ENCODE measurements at regions not wholly inside any gene's neighbourhood (a gene's known extent, or its start where the extent isn't known, plus 50 kb on each side); places are given as distances from the start of the nearest gene placed in this dataset.
A peak's percentile ranks its signal among the peaks of the same experiment; 100 is the strongest.

- DNase-seq: no peak
These were observed 181.3 kb upstream of the USP24 start for GRCh38 chr1:55396381-55396891.

- no peak for DNase-seq
These were observed 173.8 kb upstream of the USP24 start for GRCh38 chr1:55388960-55389359.

DNA sequence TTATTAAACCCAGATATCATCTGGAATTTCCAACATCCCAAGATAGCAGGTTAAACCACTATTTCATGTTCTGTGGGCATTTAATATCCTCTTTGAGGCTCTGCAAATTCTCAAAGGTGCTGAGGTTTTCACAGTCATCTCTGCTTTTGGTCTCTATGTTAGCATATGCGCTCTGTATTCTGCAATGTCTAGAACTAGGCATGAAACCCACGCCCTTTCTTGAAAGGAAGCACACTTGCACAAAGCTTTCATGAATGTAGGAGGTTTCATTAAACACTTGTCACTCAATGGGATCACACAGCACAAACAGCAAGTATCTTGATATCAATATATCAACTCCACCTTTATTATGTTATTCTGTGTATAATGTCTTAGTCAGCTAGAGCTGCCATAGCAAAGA is 172.0 kb upstream of the USP24 start:
- DNase-seq: no peak

DNA sequence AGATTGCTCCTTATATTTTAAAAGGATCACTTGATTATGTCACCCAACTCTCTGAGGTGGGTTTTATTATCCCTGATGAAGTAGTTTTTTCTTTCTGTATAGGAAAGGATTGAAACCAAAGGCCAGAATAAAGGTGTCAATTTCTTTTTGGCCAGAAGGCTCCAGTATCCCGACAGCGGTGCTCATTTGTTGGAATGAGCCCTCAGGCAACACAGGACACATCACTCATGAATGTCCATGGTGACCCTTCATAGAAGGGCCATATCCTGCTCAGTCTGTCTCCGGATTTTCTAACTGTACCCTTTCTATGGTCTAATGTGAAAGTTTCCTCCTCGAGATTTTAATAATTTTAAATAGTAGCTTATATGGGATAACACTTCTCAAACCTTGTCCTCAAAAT is 171.3 kb upstream of the USP24 start:
- no peak for DNase-seq

DNA sequence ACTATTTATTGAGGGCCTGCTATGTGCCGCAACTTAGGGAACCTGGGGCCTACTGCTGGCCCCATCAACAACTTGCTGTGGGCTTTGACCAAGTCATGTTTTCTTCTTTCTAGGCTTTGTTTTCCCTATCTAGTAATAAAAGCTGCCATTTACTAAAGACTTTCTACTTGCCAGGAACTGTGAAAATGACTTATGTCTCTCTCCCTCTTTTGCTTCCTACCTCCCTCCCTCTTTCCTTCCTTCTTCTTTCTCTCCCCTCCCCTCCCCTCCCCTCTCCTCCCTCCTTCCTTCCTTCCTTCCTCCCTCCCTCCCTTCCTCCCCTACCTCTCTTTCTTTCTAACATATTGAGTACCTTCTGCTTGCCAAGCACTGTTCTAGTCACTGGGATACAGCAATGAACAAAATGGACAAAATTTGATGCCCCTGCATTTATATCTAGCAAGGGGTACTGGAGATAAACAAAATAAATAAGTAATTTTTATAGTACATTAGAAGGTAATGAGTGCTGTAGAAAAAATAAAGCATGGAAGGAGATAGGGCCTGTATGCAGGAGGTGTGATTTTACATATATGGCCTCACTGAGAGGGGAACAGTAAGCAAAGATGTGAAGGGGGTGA is 170.3 kb upstream of the USP24 start:
- no peak for DNase-seq

- no peak for DNase-seq
These were observed 169.5 kb upstream of the USP24 start for GRCh38 chr1:55384637-55385036.

DNA sequence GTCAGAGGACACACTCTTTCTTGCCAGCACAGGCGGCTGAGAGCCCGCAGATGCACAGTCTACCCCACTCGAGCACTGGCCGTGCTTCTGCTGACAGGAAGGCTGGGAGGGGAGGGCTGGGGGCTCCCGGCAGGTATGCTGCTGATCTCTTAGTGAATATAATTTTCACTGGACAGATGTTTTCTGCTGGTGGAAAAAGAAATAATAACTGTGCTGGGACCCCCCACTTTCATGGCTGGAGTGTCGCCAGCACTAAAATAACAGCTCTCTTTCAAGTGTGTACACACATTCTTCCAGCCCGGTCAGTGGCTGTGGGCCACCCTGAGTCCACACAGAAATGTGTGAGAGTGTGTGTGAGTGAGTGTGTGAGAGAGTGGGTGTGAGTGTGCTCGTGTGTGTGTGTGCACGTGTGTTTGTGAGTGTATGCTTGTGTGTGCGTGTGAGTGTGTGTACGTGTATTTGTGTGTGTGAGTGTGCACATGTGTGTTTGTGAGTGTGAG is 167.7 kb upstream of the USP24 start:
- DNase-seq: no peak

DNA sequence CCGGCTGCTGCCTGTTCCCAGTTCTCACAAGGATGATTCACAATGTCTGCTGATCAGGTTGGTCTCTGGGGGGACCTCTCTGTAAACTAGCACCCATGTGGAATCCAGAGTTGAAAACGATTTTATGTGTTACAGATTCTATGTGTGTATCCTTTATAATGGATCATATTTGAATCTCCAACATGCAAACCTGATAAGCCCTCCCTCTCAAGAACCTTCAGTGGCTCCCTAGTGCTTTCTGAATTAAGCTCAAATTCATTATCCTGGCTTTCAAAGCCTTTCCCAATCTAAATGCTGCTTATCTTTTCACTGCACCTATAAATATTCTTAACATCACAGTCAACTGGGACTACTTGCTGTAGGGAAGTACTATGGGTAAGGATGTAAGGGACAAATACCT is 166.8 kb upstream of the USP24 start:
- no peak for DNase-seq

GRCh38 chr1:55381491-55381890 is 166.3 kb upstream of the USP24 start:
- DNase-seq: no peak

- DNase-seq: no peak
These were observed 165.3 kb upstream of the USP24 start for GRCh38 chr1:55380355-55380970.

DNA sequence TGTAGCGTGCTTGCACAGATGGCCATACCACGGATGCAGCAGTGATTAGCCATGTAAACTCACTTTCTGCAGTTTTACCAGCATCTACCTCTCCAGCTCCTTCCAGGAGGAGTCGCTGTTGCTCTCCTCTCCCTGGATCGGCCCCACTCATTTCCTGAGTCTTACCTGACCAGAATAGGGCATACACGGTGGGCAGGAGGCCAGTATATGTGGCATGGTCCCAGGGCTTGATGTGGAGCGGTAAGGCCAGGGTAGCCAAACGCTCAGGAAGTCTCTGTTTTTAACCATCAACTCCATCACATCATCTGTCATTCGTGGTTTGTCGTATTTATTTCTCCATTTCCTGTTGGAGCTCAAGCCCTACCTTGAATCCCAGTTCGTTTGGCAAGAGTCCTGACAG is 163.4 kb upstream of the USP24 start:
- peak in 2 of 56 donors; percentile 2 to 5 for DNase-seq

DNA sequence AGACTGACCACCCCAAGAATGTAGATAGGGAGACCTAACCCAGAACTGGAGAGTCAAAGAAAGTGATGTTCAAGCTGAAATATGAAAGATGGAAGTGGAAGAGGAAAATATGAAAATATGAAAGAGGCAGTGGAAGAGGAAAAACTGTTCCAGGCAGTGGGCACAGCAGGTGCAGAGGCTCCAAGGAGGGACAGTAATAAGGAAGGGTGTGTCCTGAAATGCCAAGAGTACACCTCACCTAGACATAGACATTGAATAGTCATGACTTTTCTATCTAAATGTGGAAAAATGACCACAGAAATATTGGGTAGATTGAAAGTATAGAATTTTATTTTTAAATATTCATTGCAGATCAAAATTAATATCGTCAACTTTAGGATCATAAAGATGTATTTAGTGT is 161.7 kb upstream of the USP24 start:
- DNase-seq: no peak

DNA sequence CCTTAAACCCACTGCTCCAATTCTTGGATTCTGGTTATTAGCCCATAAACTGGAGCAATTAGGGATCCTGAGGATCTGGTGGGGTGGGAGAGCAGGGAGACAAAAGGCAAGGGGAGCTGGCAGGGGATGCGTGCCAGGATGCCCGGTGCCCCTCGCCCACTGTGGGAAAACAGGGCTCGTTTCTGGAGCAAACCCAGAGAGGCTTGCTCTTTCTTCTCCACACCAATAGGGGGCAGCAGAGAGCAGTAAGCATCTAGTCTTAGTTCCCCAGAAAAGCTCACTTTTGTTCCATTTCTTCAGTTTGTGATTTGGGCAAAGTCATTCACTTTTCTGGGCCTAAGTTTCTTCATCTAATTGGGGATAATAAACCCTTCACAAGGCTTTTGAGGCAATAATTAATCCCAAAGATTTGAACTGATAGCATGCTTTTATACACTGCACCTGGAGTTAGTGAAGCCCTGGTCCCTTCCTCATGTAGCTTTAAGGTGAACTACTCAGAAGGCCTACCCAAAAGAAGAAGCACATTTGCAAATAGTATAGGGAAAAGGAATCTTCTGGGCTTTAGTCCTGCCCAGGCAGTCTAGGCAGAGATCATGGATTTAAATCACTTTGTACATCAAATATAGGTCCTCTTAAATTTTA is 160.6 kb upstream of the USP24 start:
- DNase-seq: peak in 33 of 56 donors; percentile 6 to 71 (median 30)

DNA sequence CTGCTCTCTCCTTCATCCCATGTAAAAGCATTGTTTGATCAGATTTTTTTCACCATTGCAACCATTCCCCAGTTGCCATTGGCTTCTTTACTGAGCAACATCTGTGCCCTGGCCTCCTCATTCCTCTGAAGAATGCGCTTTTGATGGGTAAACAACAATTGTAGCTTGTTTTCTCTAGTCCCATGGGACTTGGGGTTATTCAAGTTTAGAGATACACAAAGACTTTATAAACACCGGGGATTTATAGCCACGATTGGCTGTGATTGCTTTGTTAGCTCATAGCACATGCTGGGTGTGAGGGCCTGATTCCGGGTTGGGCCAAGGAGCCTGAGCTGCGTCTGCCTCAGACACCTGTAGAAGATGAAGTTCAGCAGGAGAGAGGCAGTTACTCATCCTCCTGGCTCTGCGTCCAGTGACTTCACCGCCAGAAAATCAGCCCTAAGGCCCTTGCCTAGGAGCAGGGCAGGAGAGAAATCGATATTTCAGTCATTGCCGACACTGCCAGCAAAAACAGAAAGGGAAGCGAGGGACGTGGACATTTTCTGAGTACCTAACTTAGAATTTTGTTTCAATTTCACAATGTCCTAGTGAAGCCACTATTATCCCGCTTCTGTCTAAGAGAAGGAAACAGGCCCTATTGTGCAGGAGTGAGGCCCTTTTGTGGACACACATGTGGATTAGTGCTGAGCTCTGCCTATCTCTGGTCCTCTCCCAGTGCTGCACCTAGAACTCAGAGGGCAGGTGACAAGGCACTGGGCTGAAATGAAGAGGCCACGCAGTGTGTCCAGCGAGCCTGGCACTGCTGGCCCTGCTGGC is 159.8 kb upstream of the USP24 start:
- DNase-seq: peak in 46 of 56 donors; percentile 15 to 84 (median 51)

GRCh38 chr1:55374216-55374615 is 159.1 kb upstream of the USP24 start:
- DNase-seq: peak in 5 of 56 donors; percentile 6 to 61 (median 22)

- no peak for DNase-seq
These were observed 154.3 kb upstream of the USP24 start for GRCh38 chr1:55369474-55369873.

DNA sequence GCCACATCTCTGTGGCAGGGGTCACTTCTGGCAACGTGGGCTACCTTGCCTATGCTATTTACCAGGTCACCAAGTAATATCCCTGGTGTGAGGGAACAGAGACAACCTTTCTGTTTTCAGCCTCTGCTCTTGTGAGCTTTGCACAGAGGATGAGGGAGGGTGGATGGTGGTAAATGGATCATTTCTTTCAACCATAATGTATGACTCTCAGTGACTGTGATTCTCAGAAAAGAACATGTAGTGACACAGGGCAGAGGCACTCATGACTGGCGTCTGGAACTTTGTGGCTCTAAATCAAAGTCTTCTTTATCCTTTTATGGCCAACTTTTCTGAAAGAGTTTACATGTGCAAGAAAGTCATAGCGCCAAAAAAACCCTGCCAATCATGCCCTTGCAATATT is 153.5 kb upstream of the USP24 start:
- no peak for DNase-seq

GRCh38 chr1:55367273-55367672 is 152.1 kb upstream of the USP24 start:
- no peak for DNase-seq

GRCh38 chr1:55364216-55364615 is 149.1 kb upstream of the USP24 start:
- DNase-seq: no peak

- no peak for DNase-seq
These were observed 148.1 kb upstream of the USP24 start for GRCh38 chr1:55363268-55363667.

GRCh38 chr1:55362558-55362957 is 147.4 kb upstream of the USP24 start:
- no peak for DNase-seq

- DNase-seq: no peak
These were observed 144.4 kb upstream of the USP24 start for GRCh38 chr1:55359611-55360010.
